ENCODE measurements at regions not wholly inside any gene's neighbourhood (a gene's known extent, or its start where the extent isn't known, plus 50 kb on each side); places are given as distances from the start of the nearest gene placed in this dataset.

- H3K27me3 Mint-ChIP-seq (ENCODE audit: low read depth, unreplicated experiment) = no peaks in the 10 kb centered on the region
- no peaks in the 10 kb centered on the region for H3K4me1 ChIP-seq (ENCODE audit: insufficient read depth, low read length)
- H3K27ac Mint-ChIP-seq (ENCODE audit: unreplicated experiment) = no peak overlapping the region
- H3K36me3 ChIP-seq (ENCODE audit: insufficient read depth, low read length) = no peaks in the 10 kb centered on the region
- H3K9me3 Mint-ChIP-seq (ENCODE audit: unreplicated experiment) = peaks cover 1% of the 10 kb centered on the region
- no peak for TF ChIP-seq EZH2 (IDR thresholded peaks at IDR 0.05; ENCODE audit: insufficient read depth, low read length)
- TF ChIP-seq CTCF (IDR thresholded peaks at IDR 0.05; ENCODE audit: insufficient read depth, low read depth, low read length) = no peak
- FAIRE-seq (no peak), DNase-seq (ENCODE audit: low read depth) (no peak)
- no peak overlapping the region for H3K4me3 ChIP-seq (ENCODE audit: insufficient read depth, low read depth, low read length)
- H3K27ac ChIP-seq (ENCODE audit: low read depth, low read length) = no peak overlapping the region
- no peaks in the 10 kb centered on the region for H3K27me3 ChIP-seq (ENCODE audit: insufficient read depth, low read length)
- peaks cover 2% of the 10 kb centered on the region for H3K9me3 ChIP-seq (ENCODE audit: insufficient read depth, low read depth, low read length)
- no peak overlapping the region for H3K4me3 Mint-ChIP-seq (ENCODE audit: unreplicated experiment)
- H4K20me1 ChIP-seq (ENCODE audit: insufficient read depth, low read length) = no peaks in the 10 kb centered on the region
- H2AFZ ChIP-seq (ENCODE audit: low read depth, low read length) = no peak overlapping the region
- H3K9ac ChIP-seq (ENCODE audit: low read length) = no peak overlapping the region
- H3K79me2 ChIP-seq (ENCODE audit: insufficient read depth, low read length) = no peaks in the 10 kb centered on the region
- H3K4me2 ChIP-seq (ENCODE audit: low read length) = no peak overlapping the region
- H3K36me3 Mint-ChIP-seq (ENCODE audit: low read depth, unreplicated experiment) = no peaks in the 10 kb centered on the region
- H3K4me1 Mint-ChIP-seq (ENCODE audit: low read depth, unreplicated experiment) = no peaks in the 10 kb centered on the region
These were observed 616.8 kb downstream of the RWDD3 start for GRCh38 chr1:95850763-95851162.

- TF ChIP-seq CTCF (IDR thresholded peaks at IDR 0.05; ENCODE audit: insufficient read depth, low read depth, low read length) (no peak), EZH2 (IDR thresholded peaks at IDR 0.05; ENCODE audit: insufficient read depth, low read length) (no peak)
- Mint-ChIP-seq H3K4me3 (ENCODE audit: unreplicated experiment) (no peak overlapping the region), H3K27me3 (ENCODE audit: low read depth, unreplicated experiment) (no peaks in the 10 kb centered on the region), H3K9me3 (ENCODE audit: unreplicated experiment) (no peaks in the 10 kb centered on the region), H3K27ac (ENCODE audit: unreplicated experiment) (no peak overlapping the region), H3K36me3 (ENCODE audit: low read depth, unreplicated experiment) (no peaks in the 10 kb centered on the region), H3K4me1 (ENCODE audit: low read depth, unreplicated experiment) (no peaks in the 10 kb centered on the region)
- Histone ChIP-seq H3K9ac (ENCODE audit: low read length) (no peak overlapping the region), H3K27me3 (ENCODE audit: insufficient read depth, low read length) (no peaks in the 10 kb centered on the region), H2AFZ (ENCODE audit: low read depth, low read length) (no peak overlapping the region), H3K9me3 (ENCODE audit: insufficient read depth, low read depth, low read length) (peaks cover 2% of the 10 kb centered on the region), H3K4me2 (ENCODE audit: low read length) (no peak overlapping the region), H4K20me1 (ENCODE audit: insufficient read depth, low read length) (no peaks in the 10 kb centered on the region), H3K36me3 (ENCODE audit: insufficient read depth, low read length) (no peaks in the 10 kb centered on the region), H3K27ac (ENCODE audit: low read depth, low read length) (no peak overlapping the region), H3K4me1 (ENCODE audit: insufficient read depth, low read length) (no peaks in the 10 kb centered on the region), H3K79me2 (ENCODE audit: insufficient read depth, low read length) (no peaks in the 10 kb centered on the region), H3K4me3 (ENCODE audit: insufficient read depth, low read depth, low read length) (no peak overlapping the region)
- FAIRE-seq (no peak), DNase-seq (ENCODE audit: low read depth) (no peak)
These were observed 618.6 kb downstream of the RWDD3 start for GRCh38 chr1:95852483-95853070.

GRCh38 chr1:95854457-95854856, 620.4 kb downstream of the RWDD3 start:
- H3K4me1 Mint-ChIP-seq (ENCODE audit: low read depth, unreplicated experiment) = no peaks in the 10 kb centered on the region
- TF ChIP-seq EZH2 (IDR thresholded peaks at IDR 0.05; ENCODE audit: insufficient read depth, low read length) = no peak
- no peak for TF ChIP-seq CTCF (IDR thresholded peaks at IDR 0.05; ENCODE audit: insufficient read depth, low read depth, low read length)
- FAIRE-seq (no peak), DNase-seq (ENCODE audit: low read depth) (no peak)
- Histone ChIP-seq H3K27ac (ENCODE audit: low read depth, low read length) (no peak overlapping the region), H3K4me1 (ENCODE audit: insufficient read depth, low read length) (no peaks in the 10 kb centered on the region), H4K20me1 (ENCODE audit: insufficient read depth, low read length) (no peaks in the 10 kb centered on the region), H3K9me3 (ENCODE audit: insufficient read depth, low read depth, low read length) (peaks cover 2% of the 10 kb centered on the region), H3K79me2 (ENCODE audit: insufficient read depth, low read length) (no peaks in the 10 kb centered on the region), H3K9ac (ENCODE audit: low read length) (no peak overlapping the region), H3K27me3 (ENCODE audit: insufficient read depth, low read length) (no peaks in the 10 kb centered on the region), H3K4me2 (ENCODE audit: low read length) (no peak overlapping the region), H3K4me3 (ENCODE audit: insufficient read depth, low read depth, low read length) (no peak overlapping the region), H3K36me3 (ENCODE audit: insufficient read depth, low read length) (no peaks in the 10 kb centered on the region), H2AFZ (ENCODE audit: low read depth, low read length) (no peak overlapping the region)
- H3K4me3 Mint-ChIP-seq (ENCODE audit: unreplicated experiment) = no peak overlapping the region
- H3K9me3 Mint-ChIP-seq (ENCODE audit: unreplicated experiment) = no peaks in the 10 kb centered on the region
- H3K36me3 Mint-ChIP-seq (ENCODE audit: low read depth, unreplicated experiment) = no peaks in the 10 kb centered on the region
- no peaks in the 10 kb centered on the region for H3K27me3 Mint-ChIP-seq (ENCODE audit: low read depth, unreplicated experiment)
- H3K27ac Mint-ChIP-seq (ENCODE audit: unreplicated experiment) = no peak overlapping the region

Data from astrocyte (in vitro differentiated cells and primary cell).